ENCODE measurements at regions not wholly inside any gene's neighbourhood (a gene's known extent, or its start where the extent isn't known, plus 50 kb on each side); places are given as distances from the start of the nearest gene placed in this dataset.

DNA sequence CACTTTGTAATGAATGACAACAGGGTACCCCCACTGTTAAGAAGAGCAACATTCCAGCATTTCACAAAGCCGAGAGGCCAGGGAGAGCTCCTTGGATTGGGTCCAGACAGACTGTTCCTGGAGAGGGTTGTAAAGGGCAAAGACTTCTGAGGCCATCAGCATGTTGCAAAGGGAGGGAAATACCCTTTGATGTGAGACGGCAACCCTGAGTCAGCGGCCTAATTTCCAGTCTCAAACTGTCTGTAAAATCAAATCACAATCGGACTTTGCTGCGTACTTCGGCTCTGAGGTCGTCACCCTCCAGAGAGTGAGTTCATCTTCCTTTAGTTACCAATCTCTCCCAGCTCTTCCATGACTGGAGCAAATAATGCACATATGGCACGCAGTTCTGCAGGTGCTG lies 101.0 kb upstream of the DTNBP1 start:
- TF ChIP-seq, protein P1, sequence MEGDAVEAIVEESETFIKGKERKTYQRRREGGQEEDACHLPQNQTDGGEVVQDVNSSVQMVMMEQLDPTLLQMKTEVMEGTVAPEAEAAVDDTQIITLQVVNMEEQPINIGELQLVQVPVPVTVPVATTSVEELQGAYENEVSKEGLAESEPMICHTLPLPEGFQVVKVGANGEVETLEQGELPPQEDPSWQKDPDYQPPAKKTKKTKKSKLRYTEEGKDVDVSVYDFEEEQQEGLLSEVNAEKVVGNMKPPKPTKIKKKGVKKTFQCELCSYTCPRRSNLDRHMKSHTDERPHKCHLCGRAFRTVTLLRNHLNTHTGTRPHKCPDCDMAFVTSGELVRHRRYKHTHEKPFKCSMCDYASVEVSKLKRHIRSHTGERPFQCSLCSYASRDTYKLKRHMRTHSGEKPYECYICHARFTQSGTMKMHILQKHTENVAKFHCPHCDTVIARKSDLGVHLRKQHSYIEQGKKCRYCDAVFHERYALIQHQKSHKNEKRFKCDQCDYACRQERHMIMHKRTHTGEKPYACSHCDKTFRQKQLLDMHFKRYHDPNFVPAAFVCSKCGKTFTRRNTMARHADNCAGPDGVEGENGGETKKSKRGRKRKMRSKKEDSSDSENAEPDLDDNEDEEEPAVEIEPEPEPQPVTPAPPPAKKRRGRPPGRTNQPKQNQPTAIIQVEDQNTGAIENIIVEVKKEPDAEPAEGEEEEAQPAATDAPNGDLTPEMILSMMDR (conservative IDR thresholded peaks at IDR 0.05; ENCODE audit: low read depth, low read length), result no peak
- TF ChIP-seq EZH2 (IDR thresholded peaks at IDR 0.05; ENCODE audit: low read length, unreplicated experiment), result no peak
- TF ChIP-seq EZH2phosphoT487 (IDR thresholded peaks at IDR 0.05; ENCODE audit: borderline replicate concordance, low read length), result no peak
